ENCODE measurements at regions not wholly inside any gene's neighbourhood (a gene's known extent, or its start where the extent isn't known, plus 50 kb on each side); places are given as distances from the start of the nearest gene placed in this dataset.
"Not testable (repeated sequence)": the region's sequence is repeated elsewhere in the genome, so short reads cannot be mapped to it uniquely, and the experiment has no call there.

DNA sequence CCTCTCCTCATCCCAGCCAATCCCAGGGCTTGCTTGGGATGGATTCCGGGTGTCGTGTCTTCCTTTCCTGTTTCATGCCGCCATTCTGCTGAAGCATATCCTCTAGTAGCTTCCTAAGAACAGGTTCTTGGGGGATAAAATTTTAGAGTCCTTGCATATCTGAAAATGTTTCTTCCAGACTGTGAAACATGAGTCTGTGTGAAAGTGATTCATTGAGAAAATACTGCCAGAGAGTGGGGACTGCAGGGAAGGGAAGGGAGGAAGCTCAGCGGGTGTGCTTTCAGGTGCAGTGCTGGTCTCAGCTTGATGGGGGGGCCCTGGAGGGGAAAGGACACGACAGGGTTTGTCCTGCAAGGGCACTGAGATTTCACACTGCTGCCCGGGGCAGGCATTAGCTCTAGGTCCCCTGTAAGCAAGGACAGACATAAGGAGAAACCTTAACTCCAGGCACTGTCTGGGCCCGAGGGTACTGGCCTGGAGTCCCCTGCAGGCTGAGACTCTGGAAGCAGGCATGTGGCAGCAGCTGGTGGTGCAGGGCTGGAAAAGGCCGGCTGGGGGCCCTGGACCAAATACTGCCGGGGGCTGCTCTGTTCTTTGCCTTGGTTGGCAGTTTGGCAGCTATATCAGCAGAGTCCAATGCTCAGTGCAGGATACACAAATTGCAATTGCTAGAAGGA lies 97.6 kb upstream of the HS6ST1 start:
- no peak for DNase-seq

DNA sequence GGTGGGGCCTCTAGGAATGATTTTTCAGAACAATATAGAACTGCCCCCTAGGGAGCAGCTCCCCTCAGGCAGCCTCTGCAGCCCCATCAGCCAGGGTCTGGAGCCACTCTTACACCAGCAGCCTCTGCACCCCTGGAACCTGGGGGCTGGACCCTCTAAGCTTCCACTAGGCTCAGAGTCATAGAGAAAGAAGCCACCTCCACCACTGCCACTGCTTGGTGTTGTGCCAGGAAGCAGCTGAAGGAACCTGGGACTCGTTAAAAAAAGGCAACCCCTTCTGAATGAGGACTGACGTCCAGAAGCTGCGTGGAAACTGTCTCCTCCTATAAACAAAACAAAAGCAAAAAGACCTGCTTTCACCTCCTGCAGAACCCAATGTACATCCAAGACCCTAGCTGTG lies 98.1 kb upstream of the HS6ST1 start:
- no peak for DNase-seq

DNA sequence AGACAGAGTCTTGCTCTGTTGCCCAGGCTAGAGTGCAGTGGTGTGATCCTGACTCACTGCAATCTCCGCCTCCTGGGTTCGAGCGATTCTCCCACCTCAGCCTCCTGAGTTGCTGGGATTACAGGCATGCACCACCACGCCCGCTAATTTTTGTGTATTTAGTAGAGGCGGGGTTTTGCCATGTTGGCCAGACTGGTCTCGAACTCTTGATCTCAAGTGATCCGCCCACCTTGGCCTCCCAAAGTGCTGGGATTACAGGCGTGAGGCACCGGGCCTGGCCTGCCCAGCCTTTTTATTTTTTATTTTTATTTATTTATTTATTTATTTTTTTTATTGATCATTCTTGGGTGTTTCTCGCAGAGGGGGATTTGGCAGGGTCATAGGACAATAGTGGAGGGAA lies 98.6 kb upstream of the HS6ST1 start:
- not testable (repeated sequence) for DNase-seq

DNA sequence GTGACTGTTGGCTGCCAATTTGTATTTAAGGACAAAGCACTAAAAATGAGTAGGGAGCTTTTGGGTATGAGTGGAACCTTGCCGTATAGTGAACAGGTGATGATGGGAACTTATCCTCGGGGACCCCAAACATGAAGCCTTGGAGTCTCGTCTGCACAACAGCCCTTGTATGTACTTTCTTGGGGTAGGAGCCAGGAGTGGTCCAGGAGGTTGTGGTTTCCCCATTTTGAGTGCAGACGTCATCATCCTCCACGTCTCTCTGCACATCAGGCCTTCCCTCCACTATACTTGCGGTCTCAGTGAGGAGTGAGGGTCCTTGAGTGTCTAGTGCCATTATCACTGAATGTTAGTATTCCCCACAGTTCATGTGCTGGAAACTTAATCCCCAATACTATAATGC lies 101.5 kb upstream of the HS6ST1 start:
- DNase-seq, result no peak

DNA sequence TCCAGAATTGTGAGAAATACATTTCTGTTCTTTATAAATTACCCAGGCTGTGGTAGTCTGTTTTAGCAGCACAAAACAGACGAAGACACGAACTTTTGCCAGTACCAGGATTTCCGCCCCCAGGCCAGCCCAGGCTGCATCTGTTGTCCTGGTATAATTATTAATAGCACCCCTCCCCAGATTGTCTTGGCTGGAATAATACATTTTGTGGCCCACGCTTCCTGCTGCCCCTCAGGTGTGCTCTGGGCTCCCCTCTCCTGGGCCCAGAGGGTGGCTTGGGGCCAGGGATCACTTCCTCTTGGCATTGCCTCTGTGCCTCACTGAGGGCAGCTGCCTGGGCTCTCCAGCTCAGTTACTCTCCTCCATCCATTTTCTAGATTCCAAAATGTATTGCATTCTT lies 102.1 kb upstream of the HS6ST1 start:
- no peak for DNase-seq

DNA sequence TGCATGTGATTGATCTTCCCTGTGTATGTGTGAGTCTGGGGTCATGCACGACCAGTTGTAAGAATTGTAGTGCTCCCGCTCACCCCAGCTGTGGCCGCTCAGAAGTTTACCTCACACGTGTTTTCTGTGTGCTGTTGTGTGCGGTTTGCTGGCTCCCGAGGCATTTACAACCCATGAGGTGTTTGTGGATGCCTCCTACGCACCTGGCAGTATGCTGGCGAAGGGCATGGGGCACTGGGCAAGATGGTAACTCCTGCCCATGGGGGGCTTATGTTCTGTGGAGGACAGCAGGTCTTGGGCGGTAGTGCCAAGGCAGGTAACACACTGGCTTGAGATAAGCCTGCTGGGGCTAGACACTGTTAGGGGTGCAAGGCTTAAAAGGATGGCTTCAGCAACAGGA lies 102.6 kb upstream of the HS6ST1 start:
- DNase-seq, result no peak

DNA sequence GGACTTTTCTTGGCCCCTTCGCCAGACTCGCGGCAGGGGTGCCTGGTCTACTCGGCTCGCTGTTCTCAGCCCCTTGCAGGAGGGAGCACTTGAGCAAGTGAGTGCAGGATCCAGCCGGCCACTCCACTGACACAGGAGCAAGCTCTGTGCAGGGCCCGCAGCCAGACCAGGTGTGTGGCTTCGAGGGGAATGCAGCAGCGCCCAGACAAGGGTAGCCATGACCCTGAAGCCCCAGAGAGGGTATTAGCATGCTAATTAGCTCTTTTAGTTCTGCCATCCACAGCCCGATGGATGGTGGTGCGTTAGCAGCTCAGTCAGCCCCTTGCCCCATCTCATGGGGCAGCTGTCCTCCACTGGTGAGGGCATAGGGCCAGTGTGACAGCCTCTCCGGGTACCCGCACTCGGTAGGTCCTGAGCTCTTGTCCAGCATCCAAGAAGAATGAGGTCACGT lies 103.2 kb upstream of the HS6ST1 start:
- DNase-seq, result no peak

- no peak for DNase-seq
Observed at GRCh38 chr2:128422571-128422970, 103.9 kb upstream of the HS6ST1 start.

DNA sequence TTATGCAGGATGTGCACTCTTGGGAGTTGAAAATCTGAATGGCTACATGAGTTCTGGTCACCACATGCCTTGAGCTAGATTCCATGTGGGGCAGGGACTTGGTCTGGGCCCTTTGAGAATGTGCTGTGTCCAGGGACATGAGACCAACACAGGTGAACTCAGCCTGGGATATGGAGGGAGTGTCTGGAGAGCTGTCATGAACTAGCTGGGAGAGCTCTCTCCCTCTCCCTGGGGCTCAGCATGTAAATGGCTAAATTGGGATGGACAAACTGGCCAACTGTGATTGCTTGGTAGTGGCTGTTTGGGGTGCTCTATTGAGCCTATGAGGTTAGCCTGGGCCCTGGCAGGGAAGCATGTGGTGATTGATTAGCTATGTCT lies 105.1 kb upstream of the HS6ST1 start:
- DNase-seq, result no peak

GRCh38 chr2:128424406-128425171 lies 105.9 kb upstream of the HS6ST1 start:
- DNase-seq, result no peak

GRCh38 chr2:128425216-128425615 lies 106.5 kb upstream of the HS6ST1 start:
- no peak for DNase-seq

DNA sequence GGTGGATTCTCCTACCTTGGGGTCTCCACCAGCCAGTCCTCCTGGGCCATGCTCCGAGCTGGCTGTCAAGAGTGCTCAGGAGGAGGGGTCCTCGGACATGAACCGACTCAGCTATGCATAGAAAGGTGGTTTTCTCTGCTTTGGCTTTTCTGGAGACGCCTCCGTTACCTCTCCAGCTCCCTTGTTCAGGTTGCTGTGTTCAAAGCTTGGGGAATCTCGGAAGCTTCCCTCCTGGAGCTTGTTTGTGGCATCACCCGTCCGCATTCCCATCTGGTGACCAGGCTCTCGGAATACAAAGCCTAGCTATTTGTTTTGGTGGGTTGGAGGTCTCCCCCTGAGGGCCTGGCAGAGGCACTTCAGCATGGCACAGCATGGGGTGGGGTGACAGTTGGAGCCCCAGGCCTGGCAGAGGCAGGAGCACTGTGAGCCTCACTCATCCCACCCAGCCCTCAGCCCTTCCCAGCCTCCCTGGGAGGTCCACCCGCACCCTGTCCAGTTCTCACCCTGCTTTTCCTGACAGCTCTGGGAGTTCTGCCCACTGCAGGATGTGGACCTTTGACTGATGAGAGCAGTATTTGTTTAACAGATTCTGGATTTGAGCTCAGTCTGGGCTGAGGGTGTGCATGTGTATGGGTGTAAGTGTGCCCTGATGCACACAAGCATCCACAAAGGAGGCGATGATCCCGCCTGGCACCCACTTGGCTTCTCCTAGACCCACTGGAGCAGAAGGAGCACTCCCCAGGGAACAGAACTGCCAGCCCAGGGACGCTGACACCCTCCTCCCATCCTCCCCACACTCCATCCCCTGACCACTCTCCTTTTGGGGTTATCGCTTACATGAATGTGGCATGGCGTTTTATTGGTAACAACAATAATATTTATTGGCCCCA lies 107.3 kb upstream of the HS6ST1 start:
- no peak for DNase-seq

DNA sequence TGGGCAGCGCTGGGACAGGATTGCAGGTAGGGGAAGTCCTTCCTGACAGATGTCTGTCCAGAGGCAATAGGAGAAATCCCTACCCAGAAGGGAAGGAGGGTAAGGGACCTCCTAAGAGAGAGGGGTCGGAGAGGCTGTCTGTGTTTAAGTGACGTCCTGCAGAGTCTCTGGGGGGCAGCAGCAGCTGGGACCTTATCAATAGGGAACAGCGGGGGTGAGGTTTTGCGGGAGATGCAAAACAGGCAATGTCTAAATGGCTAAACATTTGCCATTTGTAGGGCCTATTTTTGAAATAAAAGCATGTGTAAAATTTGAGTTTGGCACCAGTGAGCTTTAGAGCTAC lies 108.7 kb upstream of the HS6ST1 start:
- DNase-seq, result no peak

- DNase-seq, result no peak
Observed at GRCh38 chr2:128428415-128428814, 109.7 kb upstream of the HS6ST1 start.

DNA sequence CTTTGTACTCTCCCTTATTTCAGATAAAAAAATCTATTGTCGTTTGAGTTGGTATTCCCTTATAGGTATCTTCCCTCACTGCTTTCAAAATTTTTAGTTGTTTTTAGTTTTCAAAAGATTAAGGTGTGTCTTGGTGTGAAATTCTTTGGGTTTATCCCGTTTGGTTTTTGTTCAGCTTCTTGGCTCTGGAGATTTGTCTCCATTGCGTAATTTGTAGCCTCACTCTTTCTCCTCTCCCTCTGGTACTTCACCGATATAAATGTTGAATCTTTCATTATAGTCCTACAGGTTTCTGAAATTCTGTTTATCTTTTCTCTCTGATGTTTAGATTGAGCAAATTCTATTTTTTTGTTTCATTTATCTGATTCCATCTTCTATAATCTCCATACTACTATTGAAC lies 113.8 kb upstream of the HS6ST1 start:
- DNase-seq, result no peak

DNA sequence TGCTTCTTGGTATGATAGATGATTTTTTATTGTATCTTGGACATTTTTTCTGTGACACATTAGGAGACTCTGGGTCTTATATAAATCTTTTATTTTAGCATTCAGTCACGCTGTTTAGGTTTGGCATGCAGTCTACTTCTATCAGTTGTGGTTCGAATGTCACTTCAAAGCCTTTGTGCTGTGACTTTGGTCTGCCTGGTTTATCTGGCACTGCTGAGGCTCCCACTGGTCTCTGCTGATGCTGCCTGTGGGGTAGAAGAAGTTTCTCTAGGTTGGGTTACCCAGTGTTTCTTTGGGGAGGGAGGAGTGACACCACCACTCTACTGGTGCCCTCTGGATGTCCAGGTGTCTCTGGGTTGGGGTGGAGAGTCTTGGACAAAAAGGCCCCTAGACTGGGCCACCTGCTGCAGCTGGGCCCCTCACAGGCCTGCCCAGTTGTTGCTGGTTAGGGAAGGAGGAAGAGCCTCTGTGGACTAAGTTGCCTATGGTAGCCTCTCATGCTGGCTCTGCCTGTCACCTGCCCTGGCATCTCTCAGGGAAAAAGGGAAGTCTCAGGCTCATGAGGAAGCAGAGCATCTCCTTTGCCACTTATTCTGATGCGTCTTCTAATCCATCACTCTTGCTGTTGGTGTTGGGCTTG lies 115.4 kb upstream of the HS6ST1 start:
- no peak for DNase-seq

GRCh38 chr2:128435576-128436478 lies 117.2 kb upstream of the HS6ST1 start:
- DNase-seq, result no peak

DNA sequence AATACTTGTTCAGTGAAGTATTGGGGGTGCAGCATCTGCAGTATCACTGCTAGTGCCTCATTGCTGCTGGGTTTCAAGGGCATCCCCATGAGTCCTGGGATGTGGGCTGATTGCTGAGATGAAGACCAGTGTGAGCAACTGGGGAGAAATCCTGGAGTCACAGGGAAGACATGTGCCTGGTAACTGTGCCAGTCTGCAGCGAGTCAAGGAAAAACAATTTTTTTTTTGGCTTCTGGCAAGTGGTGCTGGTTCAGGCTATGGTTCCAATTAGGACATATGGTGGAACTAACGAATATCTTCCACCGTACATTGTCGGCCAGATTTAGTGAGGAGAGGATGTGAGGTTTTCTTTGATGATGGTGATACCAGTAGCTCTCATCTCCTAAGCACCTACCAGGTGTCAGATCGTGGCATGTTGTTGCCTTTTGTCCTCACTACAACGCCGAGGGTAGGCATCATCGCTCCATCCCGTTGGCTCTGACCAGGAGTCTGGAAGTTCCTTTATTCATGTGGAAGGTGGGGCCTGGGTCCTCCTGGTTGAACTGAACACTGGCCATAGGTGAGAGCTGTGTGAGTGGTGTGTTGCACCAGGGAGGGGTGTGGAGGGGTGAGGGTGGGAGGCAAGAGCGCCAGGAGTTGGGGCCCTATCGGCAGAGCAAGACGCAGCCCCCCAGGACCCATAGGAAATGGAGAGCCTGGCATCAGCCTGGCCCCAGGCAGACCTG lies 118.0 kb upstream of the HS6ST1 start:
- no peak for DNase-seq

DNA sequence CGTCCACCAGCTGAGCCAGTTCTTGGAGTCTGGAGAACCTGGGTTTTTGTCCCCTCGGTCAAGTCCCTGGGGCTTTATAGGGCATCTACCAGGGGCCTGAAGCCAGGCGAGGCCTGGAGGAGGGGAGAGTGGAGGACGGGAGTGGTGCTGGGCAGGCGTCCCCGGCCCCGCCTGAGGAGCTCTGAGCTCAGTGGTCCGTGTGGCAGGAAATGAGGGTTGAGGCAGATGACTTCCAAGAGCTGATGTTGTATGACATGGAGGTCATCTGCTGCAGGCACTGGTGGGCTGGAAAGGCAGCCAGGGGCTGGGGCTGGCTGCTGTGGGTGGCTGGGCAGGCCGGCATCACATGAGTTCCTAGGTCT lies 118.5 kb upstream of the HS6ST1 start:
- DNase-seq, result no peak

- DNase-seq, result no peak
Observed at GRCh38 chr2:128438091-128438490, 119.4 kb upstream of the HS6ST1 start.

DNA sequence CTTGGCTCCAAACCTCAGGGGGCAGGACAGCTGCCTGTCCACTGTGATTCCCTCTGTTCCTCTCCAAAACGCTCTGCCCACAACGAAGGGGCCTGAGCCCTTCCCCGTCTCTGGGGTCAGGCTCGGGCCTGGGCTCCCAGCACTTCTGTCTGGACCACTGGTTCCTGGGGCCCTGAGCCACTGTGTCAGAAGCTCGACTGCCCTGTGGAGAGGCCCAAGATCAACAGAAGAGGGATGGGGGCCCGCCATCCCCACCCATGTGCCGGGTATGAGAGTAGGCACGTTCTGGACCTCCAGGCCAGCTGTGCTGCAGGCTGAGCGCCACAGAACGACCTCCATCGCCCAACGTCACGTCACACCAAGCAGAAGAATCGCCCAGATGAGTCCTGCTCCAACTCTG lies 119.9 kb upstream of the HS6ST1 start:
- DNase-seq, result no peak
